HG03103 (cell line): ENCODE measurements at regions not wholly inside any gene's neighbourhood (a gene's known extent, or its start where the extent isn't known, plus 50 kb on each side); places are given as distances from the start of the nearest gene placed in this dataset.
"Not testable (repeated sequence)": the region's sequence is repeated elsewhere in the genome, so short reads cannot be mapped to it uniquely, and the experiment has no call there.

ENCODE experiments used
- ATAC-seq: cut with Tn5 transposase; IDR thresholded peaks from one replicate; pipeline ENCODE4 v1.9.1; 2021; ENCODE audit warnings: low read depth; ENCODE audit not compliant: unreplicated experiment

- no peak for ATAC-seq
These were observed 149.4 kb downstream of the EFNB1 start for GRCh38 chrX:68978255-68978654.

- ATAC-seq = no peak
These were observed 124.5 kb downstream of the EFNB1 start for GRCh38 chrX:68953331-68953730.

GRCh38 chrX:68951942-68952619 lies 123.3 kb downstream of the EFNB1 start:
- ATAC-seq = not testable (repeated sequence)

GRCh38 chrX:68950937-68951336 lies 122.1 kb downstream of the EFNB1 start:
- ATAC-seq = no peak

GRCh38 chrX:68947882-68948605 lies 119.2 kb downstream of the EFNB1 start:
- no peak for ATAC-seq

GRCh38 chrX:68945603-68946228 lies 116.9 kb downstream of the EFNB1 start:
- no peak for ATAC-seq

GRCh38 chrX:68945081-68945602 lies 116.3 kb downstream of the EFNB1 start:
- no peak for ATAC-seq

- ATAC-seq = no peak
These were observed 115.4 kb downstream of the EFNB1 start for GRCh38 chrX:68944211-68944610.

GRCh38 chrX:68942840-68943239 lies 114.0 kb downstream of the EFNB1 start:
- ATAC-seq = no peak

- ATAC-seq = no peak
These were observed 113.3 kb downstream of the EFNB1 start for GRCh38 chrX:68942104-68942503.

GRCh38 chrX:68941385-68941952 lies 112.6 kb downstream of the EFNB1 start:
- ATAC-seq = no peak

- no peak for ATAC-seq
These were observed 111.8 kb downstream of the EFNB1 start for GRCh38 chrX:68940601-68941000.

GRCh38 chrX:68939868-68940267 lies 111.0 kb downstream of the EFNB1 start:
- no peak for ATAC-seq

- ATAC-seq = no peak
These were observed 109.6 kb downstream of the EFNB1 start for GRCh38 chrX:68938244-68939004.

- no peak for ATAC-seq
These were observed 108.8 kb downstream of the EFNB1 start for GRCh38 chrX:68937581-68937980.

- no peak for ATAC-seq
These were observed 107.8 kb downstream of the EFNB1 start for GRCh38 chrX:68936608-68937007.

GRCh38 chrX:68936126-68936525 lies 107.3 kb downstream of the EFNB1 start:
- no peak for ATAC-seq

GRCh38 chrX:68935362-68935761 lies 106.5 kb downstream of the EFNB1 start:
- ATAC-seq = no peak

GRCh38 chrX:68934922-68935321 lies 106.1 kb downstream of the EFNB1 start:
- ATAC-seq = no peak

- no peak for ATAC-seq
These were observed 105.6 kb downstream of the EFNB1 start for GRCh38 chrX:68934421-68934820.
